ENCODE measurements at regions not wholly inside any gene's neighbourhood (a gene's known extent, or its start where the extent isn't known, plus 50 kb on each side); places are given as distances from the start of the nearest gene placed in this dataset.

DNA sequence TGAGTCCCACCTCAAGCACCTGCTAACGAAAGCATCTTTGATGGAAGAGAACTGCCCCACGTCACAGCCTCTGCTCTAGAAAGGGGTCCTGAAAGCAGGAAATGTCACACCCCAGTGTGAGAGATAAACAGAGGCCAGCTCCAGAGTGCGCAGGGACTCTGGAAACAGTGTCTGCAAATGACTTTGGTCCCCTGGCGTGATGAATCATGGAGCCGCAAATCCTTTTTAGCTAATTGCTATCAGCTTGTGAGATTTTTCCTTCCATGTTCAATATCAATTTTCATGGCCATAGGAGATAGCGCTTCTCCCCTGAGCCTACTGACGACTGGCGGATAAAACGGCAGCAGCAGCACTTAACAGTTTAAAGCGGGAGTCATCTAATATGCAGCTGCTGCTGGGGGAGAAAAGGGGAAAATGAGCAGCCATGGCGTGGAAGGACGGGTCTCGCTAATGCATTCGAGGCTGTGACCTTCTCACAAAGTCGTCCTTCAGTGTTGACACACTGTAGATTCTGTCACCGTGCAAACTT is 209.6 kb upstream of the IRX1 start:
- TF ChIP-seq, protein P1, sequence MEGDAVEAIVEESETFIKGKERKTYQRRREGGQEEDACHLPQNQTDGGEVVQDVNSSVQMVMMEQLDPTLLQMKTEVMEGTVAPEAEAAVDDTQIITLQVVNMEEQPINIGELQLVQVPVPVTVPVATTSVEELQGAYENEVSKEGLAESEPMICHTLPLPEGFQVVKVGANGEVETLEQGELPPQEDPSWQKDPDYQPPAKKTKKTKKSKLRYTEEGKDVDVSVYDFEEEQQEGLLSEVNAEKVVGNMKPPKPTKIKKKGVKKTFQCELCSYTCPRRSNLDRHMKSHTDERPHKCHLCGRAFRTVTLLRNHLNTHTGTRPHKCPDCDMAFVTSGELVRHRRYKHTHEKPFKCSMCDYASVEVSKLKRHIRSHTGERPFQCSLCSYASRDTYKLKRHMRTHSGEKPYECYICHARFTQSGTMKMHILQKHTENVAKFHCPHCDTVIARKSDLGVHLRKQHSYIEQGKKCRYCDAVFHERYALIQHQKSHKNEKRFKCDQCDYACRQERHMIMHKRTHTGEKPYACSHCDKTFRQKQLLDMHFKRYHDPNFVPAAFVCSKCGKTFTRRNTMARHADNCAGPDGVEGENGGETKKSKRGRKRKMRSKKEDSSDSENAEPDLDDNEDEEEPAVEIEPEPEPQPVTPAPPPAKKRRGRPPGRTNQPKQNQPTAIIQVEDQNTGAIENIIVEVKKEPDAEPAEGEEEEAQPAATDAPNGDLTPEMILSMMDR (IDR thresholded peaks at IDR 0.05; ENCODE audit: low read depth, low read length), result no peak
- ChIA-PET CTCF (no interaction called here), POLR2A (no interaction called here)
- H3K9me3 ChIP-seq (ENCODE audit: control insufficient read depth, insufficient read depth, low read length), result peaks cover 75% of the 10 kb centered on the region
- H3K27me3 ChIP-seq (ENCODE audit: control insufficient read depth, insufficient read depth, low read length), result no peaks in the 10 kb centered on the region
- no peak for DNase-seq (ENCODE audit: low read depth, low spot score)
- H3K27ac ChIP-seq (ENCODE audit: low read depth, low read length), result no peak overlapping the region
- no peak overlapping the region for H3K4me3 ChIP-seq (ENCODE audit: low read depth, low read length)

- no peak for DNase-seq (ENCODE audit: low read depth, low spot score)
- H3K27me3 ChIP-seq (ENCODE audit: control insufficient read depth, insufficient read depth, low read length), result no peaks in the 10 kb centered on the region
- POLR2A ChIA-PET, result no interaction called here
- H3K9me3 ChIP-seq (ENCODE audit: control insufficient read depth, insufficient read depth, low read length), result peaks cover 78% of the 10 kb centered on the region
- TF ChIP-seq, protein P1 (IDR thresholded peaks at IDR 0.05; ENCODE audit: low read depth, low read length), result no peak
- CTCF ChIA-PET, result no interaction called here
- H3K27ac ChIP-seq (ENCODE audit: low read depth, low read length), result no peak overlapping the region
- H3K4me3 ChIP-seq (ENCODE audit: low read depth, low read length), result no peak overlapping the region
These were observed 211.1 kb upstream of the IRX1 start for GRCh38 chr5:3384531-3384930.

GRCh38 chr5:3382782-3383181 is 212.8 kb upstream of the IRX1 start:
- CTCF ChIA-PET, result no interaction called here

GRCh38 chr5:3382151-3382550 is 213.5 kb upstream of the IRX1 start:
- DNase-seq (ENCODE audit: low read depth, low spot score), result no peak
- TF ChIP-seq, protein P1 (IDR thresholded peaks at IDR 0.05; ENCODE audit: low read depth, low read length), result no peak
- H3K27ac ChIP-seq (ENCODE audit: low read depth, low read length), result no peak overlapping the region
- H3K4me3 ChIP-seq (ENCODE audit: low read depth, low read length), result no peak overlapping the region
- ChIA-PET CTCF (no interaction called here), POLR2A (no interaction called here)
- H3K9me3 ChIP-seq (ENCODE audit: control insufficient read depth, insufficient read depth, low read length), result peaks cover 71% of the 10 kb centered on the region
- H3K27me3 ChIP-seq (ENCODE audit: control insufficient read depth, insufficient read depth, low read length), result no peaks in the 10 kb centered on the region

More at GRCh38 chr5:3382782-3383181, 212.8 kb upstream of the IRX1 start:
- no peaks in the 10 kb centered on the region for H3K27me3 ChIP-seq (ENCODE audit: control insufficient read depth, insufficient read depth, low read length)
- POLR2A ChIA-PET, result no interaction called here
- DNase-seq (ENCODE audit: low read depth, low spot score), result no peak
- TF ChIP-seq, protein P1 (IDR thresholded peaks at IDR 0.05; ENCODE audit: low read depth, low read length), result no peak
- no peak overlapping the region for H3K27ac ChIP-seq (ENCODE audit: low read depth, low read length)
- peaks cover 69% of the 10 kb centered on the region for H3K9me3 ChIP-seq (ENCODE audit: control insufficient read depth, insufficient read depth, low read length)
- H3K4me3 ChIP-seq (ENCODE audit: low read depth, low read length), result no peak overlapping the region

GRCh38 chr5:3381206-3381825 is 214.3 kb upstream of the IRX1 start:
- no peak overlapping the region for H3K4me3 ChIP-seq (ENCODE audit: low read depth, low read length)
- CTCF ChIA-PET, result no interaction called here
- no peak for DNase-seq (ENCODE audit: low read depth, low spot score)
- no peak overlapping the region for H3K27ac ChIP-seq (ENCODE audit: low read depth, low read length)
- TF ChIP-seq, protein P1 (IDR thresholded peaks at IDR 0.05; ENCODE audit: low read depth, low read length), result no peak
- POLR2A ChIA-PET, result no interaction called here
- H3K9me3 ChIP-seq (ENCODE audit: control insufficient read depth, insufficient read depth, low read length), result peaks cover 69% of the 10 kb centered on the region
- H3K27me3 ChIP-seq (ENCODE audit: control insufficient read depth, insufficient read depth, low read length), result no peaks in the 10 kb centered on the region
